K562 (cell line): ENCODE measurements at regions not wholly inside any gene's neighbourhood (a gene's known extent, or its start where the extent isn't known, plus 50 kb on each side); places are given as distances from the start of the nearest gene placed in this dataset.

Source experiments
- ATAC-seq: fragments of 200-7000 bp; cut with Tn5 transposase; 3 replicates; pipeline ENCODE4 v1.9.1; 2020; ENCODE audit warnings: moderate library complexity
- BruUV-seq: library from RNA; stranded (reverse); fragments of 400-500 nt; replicated peaks from 2 replicates; lab custom pipeline; 2021; lab: Mats Ljungman, UMichigan
- CTCF ChIA-PET: fragments of 300-600 bp; formaldehyde crosslinking; extraction: SDS; loops from one replicate; lab custom pipeline; 2021; ENCODE audit warnings: low intra/inter-chr PET ratio; lab: Yijun Ruan, JAX
- POLR2A ChIA-PET: fragments of 300-600, 350-650 bp; sonication (Branson Sonifier 250); formaldehyde crosslinking; extraction: SDS; loops from one replicate; lab custom pipeline; 2021; ENCODE audit warnings: antibody characterized with exemption, inconsistent platforms; lab: Yijun Ruan, JAX
- DNase-seq, 4 experiments: peaks; one replicate each; pipeline versions ENCODE4 v3.0.0 to v3.0.0-alpha.2; 2011 to 2018; ENCODE audit warnings: low spot score in 3 of 4, mixed read lengths in 3 of 4; ENCODE audit errors: extremely low read depth in 1 of 4
- FAIRE-seq: peaks from 2 replicates; lab custom pipeline; 2011; peaks lifted over from hg19 to GRCh38; lab: Jason Lieb, UNC
- H2AFZ ChIP-seq: 2 replicates; pipeline ENCODE4 v1.6.0; 2011; ENCODE audit warnings: low read depth, low read length, control low read depth, inconsistent platforms
- H3K27ac ChIP-seq: fragments of 200-600 bp; 3 replicates; pipeline ENCODE4 v1.8.0; 2011; ENCODE audit warnings: low read depth, mild to moderate bottlenecking, control low read depth, inconsistent platforms, low read length, moderate library complexity, mixed read lengths; ENCODE audit errors: extremely low read depth
- H3K27me3 ChIP-seq, 2 experiments: fragments of 300-600 bp in 1 of 2; 2 replicates in 1 of 2; 3 replicates in 1 of 2; pipeline versions ENCODE4 v1.6.0 to v1.8.0; 2011; ENCODE audit warnings: inconsistent platforms in 2 of 2, low read length in 2 of 2, mild to moderate bottlenecking in 1 of 2, mixed read lengths in 1 of 2, moderate library complexity in 1 of 2; ENCODE audit not compliant: control insufficient read depth in 2 of 2, insufficient read depth in 2 of 2
- H3K36me3 ChIP-seq: fragments of 300-600 bp; 3 replicates; pipeline ENCODE4 v1.8.0; 2011; ENCODE audit warnings: mild to moderate bottlenecking, low read length, inconsistent platforms; ENCODE audit not compliant: control insufficient read depth, insufficient read depth
- H3K4me1 ChIP-seq, 2 experiments: fragments of 200-600 bp in 1 of 2; replicated peaks in 1 of 2; 2 replicates in 1 of 2; 3 replicates in 1 of 2; pipeline versions ENCODE4 v1.5.1 to v1.8.0; 2011; ENCODE audit warnings: inconsistent platforms in 2 of 2, low read length in 2 of 2, mild to moderate bottlenecking in 1 of 2, mixed read lengths in 1 of 2, moderate library complexity in 1 of 2; ENCODE audit not compliant: control insufficient read depth in 2 of 2, insufficient read depth in 2 of 2
- H3K4me2 ChIP-seq: 2 replicates; pipeline ENCODE4 v1.6.1; 2011; ENCODE audit warnings: low read length, control low read depth, inconsistent platforms, mixed read lengths; ENCODE audit not compliant: insufficient read depth
- H3K4me3 ChIP-seq: fragments of 200-600 bp; sonication (generic), shearing (Covaris generic); 2 replicates; pipeline ENCODE4 v1.5.1; 2016; ENCODE audit warnings: control low read depth, inconsistent platforms
- H3K79me2 ChIP-seq: fragments of 200-600 bp; 3 replicates; pipeline ENCODE4 v1.8.0; 2011; ENCODE audit warnings: low read length, inconsistent platforms; ENCODE audit not compliant: control insufficient read depth, insufficient read depth
- H3K9ac ChIP-seq, 2 experiments: 2 replicates each; pipeline versions ENCODE4 v1.6.0 to v1.6.1; 2011; ENCODE audit warnings: low read depth in 2 of 2, low read length in 2 of 2, control low read depth in 1 of 2, inconsistent platforms in 1 of 2, mild to moderate bottlenecking in 1 of 2, mixed read lengths in 1 of 2; ENCODE audit not compliant: insufficient read depth in 1 of 2
- H3K9me1 ChIP-seq: one replicate; pipeline ENCODE4 v1.6.0; 2011; ENCODE audit warnings: inconsistent platforms, mild to moderate bottlenecking, low read length, moderate library complexity; ENCODE audit not compliant: control insufficient read depth, insufficient read depth
- H3K9me3 ChIP-seq: replicated peaks from 2 replicates; pipeline ENCODE4 v1.5.1; 2011; ENCODE audit warnings: low read depth, low read length, inconsistent platforms; ENCODE audit not compliant: control insufficient read depth, insufficient read depth
- H4K20me1 ChIP-seq: replicated peaks from 2 replicates; pipeline ENCODE4 v1.6.1; 2011; ENCODE audit warnings: low read length, inconsistent platforms, mixed read lengths; ENCODE audit not compliant: control insufficient read depth, insufficient read depth
- ARID3A ChIP-seq: IDR thresholded peaks from 2 replicates; pipeline ENCODE4 v1.6.1; 2012; ENCODE audit warnings: low read depth, low read length, improper control_type of control experiment, borderline replicate concordance
- BRCA1 ChIP-seq, 2 experiments: fragments of 450-650 bp in 1 of 2; sonication (generic) in 1 of 2; formaldehyde crosslinking in 1 of 2; IDR thresholded peaks; 2 replicates each; pipeline versions ENCODE4 v1.5.0 to v1.6.1; 2017 to 2020; ENCODE audit warnings: mild to moderate bottlenecking in 1 of 2, missing genetic modification reagents in 1 of 2
- CEBPG ChIP-seq, 3 experiments: fragments of 200-800 bp in 1 of 3; sonication (Bioruptor generic) in 1 of 3; sonication (generic) in 1 of 3; formaldehyde crosslinking in 1 of 3; IDR thresholded peaks in 2 of 3; conservative IDR thresholded peaks in 1 of 3; 2 replicates each; pipeline versions ENCODE4 v1.6.1 to v1.8.0; 2016 to 2022; ENCODE audit warnings: missing compliant biosample characterization in 2 of 3, missing genetic modification characterization in 2 of 3, mild to moderate bottlenecking in 1 of 3, missing genetic modification reagents in 1 of 3
- CXXC5 ChIP-seq: fragments of 250-450 bp; sonication (Bioruptor Pico); IDR thresholded peaks from 2 replicates; pipeline ENCODE4 v1.8.0; 2022; ENCODE audit warnings: inconsistent platforms, mild to moderate bottlenecking, moderate library complexity
- DMBX1 ChIP-seq: fragments of 250-450 bp; sonication (Bioruptor Pico); IDR thresholded peaks from 2 replicates; pipeline ENCODE4 v1.8.0; 2022; ENCODE audit warnings: inconsistent platforms, mild to moderate bottlenecking, moderate library complexity, borderline replicate concordance
- MAFK ChIP-seq: IDR thresholded peaks from 2 replicates; pipeline ENCODE4 v1.6.1; 2011; ENCODE audit warnings: low read length, improper control_type of control experiment
- NRF1 ChIP-seq, 2 experiments: fragments of 450-650 bp; IDR thresholded peaks in 1 of 2; conservative IDR thresholded peaks in 1 of 2; 2 replicates each; pipeline ENCODE4 v1.6.1; 2014; ENCODE audit warnings: mild to moderate bottlenecking in 2 of 2
- PCBP2 ChIP-seq: fragments of 200-400 bp; formaldehyde crosslinking; IDR thresholded peaks from 2 replicates; pipeline ENCODE4 v1.6.1; 2018; ENCODE audit warnings: low read length, low read depth, mild to moderate bottlenecking, moderate library complexity; ENCODE audit not compliant: poor library complexity, severe bottlenecking
- SMAD4 ChIP-seq: fragments of 250-450 bp; sonication (Bioruptor Pico); conservative IDR thresholded peaks from 2 replicates; pipeline ENCODE4 v1.8.0; 2021; ENCODE audit warnings: inconsistent platforms, mild to moderate bottlenecking, moderate library complexity
- SREBF2 ChIP-seq: sonication (generic); formaldehyde crosslinking; IDR thresholded peaks from 2 replicates; pipeline ENCODE4 v1.4.0; 2020; ENCODE audit warnings: mild to moderate bottlenecking, missing genetic modification reagents
- STAG1 ChIP-seq: sonication (generic); formaldehyde crosslinking; IDR thresholded peaks from 2 replicates; pipeline ENCODE4 v1.5.0; 2020; ENCODE audit warnings: missing genetic modification reagents, borderline replicate concordance
- U2AF1 ChIP-seq: fragments of 200-400 bp; formaldehyde crosslinking; optimal IDR thresholded peaks from 2 replicates; pipeline ENCODE3; 2017; ENCODE audit warnings: mild to moderate bottlenecking, low read depth, low read length, moderate library complexity
- WGBS: fragments of 100-300 bp; shearing (Covaris generic); methylation state at CpG from one replicate; pipeline ENCODE4 v1.1.6; 2016; ENCODE audit warnings: low coverage, mixed read lengths; ENCODE audit not compliant: insufficient coverage; ENCODE audit errors: missing lambda C conversion rate; 5-methylcytosine and 5-hydroxymethylcytosine counted together
- in situ Hi-C: fragments of 300-500 bp; cut with MboI; formaldehyde crosslinking; loops from 4 replicates; pipeline ENCODE4 v1.15.0; 2018; ENCODE audit warnings: inconsistent platforms, mixed read lengths
- intact Hi-C: fragments of 100-400 bp; cut with micrococcal nuclease; formaldehyde crosslinking; loops from 2 replicates; pipeline ENCODE4 v1.14.2; 2022

- Histone ChIP-seq H3K9me1 (no peaks in the 10 kb centered on the region), H3K27me3 (no peaks in the 10 kb centered on the region), H3K9ac (no peak overlapping the region), H3K4me2 (no peak overlapping the region), H3K36me3 (no peaks in the 10 kb centered on the region), H3K79me2 (no peaks in the 10 kb centered on the region), H2AFZ (no peak overlapping the region), H3K4me1 (no peaks in the 10 kb centered on the region), H3K9me3 (no peaks in the 10 kb centered on the region; the same call in 1 of the 2 replicates), H3K4me3 (no peak overlapping the region), H3K27ac (no peak overlapping the region), H4K20me1 (no peaks in the 10 kb centered on the region)
- ChIA-PET POLR2A (no interaction called here), CTCF (no interaction called here)
- intact Hi-C loops (no loop called here), in situ Hi-C loops (no loop called here)
- no peak for DNase-seq
- BruUV-seq = no TSS peak
- no peak for FAIRE-seq
- ATAC-seq = no peak
- TF ChIP-seq DMBX1 (CRISPR knock-in tag) (no peak), BRCA1 (IDR thresholded peaks at IDR 0.05) (no peak), BRCA1 (CRISPR knock-in tag; IDR thresholded peaks at IDR 0.05) (no peak), ARID3A (no peak), U2AF1 (no peak), MAFK (no peak), SREBF2 (CRISPR knock-in tag) (no peak), SMAD4 (no peak), STAG1 (CRISPR knock-in tag) (no peak), CXXC5 (CRISPR knock-in tag) (no peak), PCBP2 (no peak), NRF1 (conservative IDR thresholded peaks at IDR 0.05 in 1 of 2, IDR thresholded peaks at IDR 0.05 in 1 of 2) (no peak), CEBPG (CRISPR knock-in tag; IDR thresholded peaks at IDR 0.05) (no peak), CEBPG (tag; conservative IDR thresholded peaks at IDR 0.05 in 1 of 2, IDR thresholded peaks at IDR 0.05 in 1 of 2) (no peak)
- WGBS = 0% methylated on average over 5 of the region's 5 CpGs
Observed at GRCh38 chr3:107217172-107217571, 160.1 kb upstream of the CCDC54 start.
